Gastrocnemius medialis (tissue), 4 donors: ENCODE measurements at regions not wholly inside any gene's neighbourhood (a gene's known extent, or its start where the extent isn't known, plus 50 kb on each side); places are given as distances from the start of the nearest gene placed in this dataset.
"Not testable (repeated sequence)": the region's sequence is repeated elsewhere in the genome, so short reads cannot be mapped to it uniquely, and the experiment has no call there.

ENCODE experiments used
- ATAC-seq, 2 donors: fragments of 150-250 bp; one replicate each; pipeline ENCODE4 v1.9.1; 2016
- DNase-seq, 2 donors: peaks; one replicate each; pipeline ENCODE4 v3.0.0-alpha.2; 2019
- H3K27ac ChIP-seq, 4 donors: fragments of 200-600 bp; sonication (generic); 1 replicate in 1 of 4; 2 replicates in 3 of 4; pipeline ENCODE4 v1.5.1; 2016 to 2018; ENCODE audit warnings: mild to moderate bottlenecking in 2 of 4, moderate library complexity in 1 of 4
- H3K27me3 ChIP-seq, 3 donors: fragments of 200-600 bp; sonication (generic) in 2 of 3; 1 replicate in 1 of 3; 2 replicates in 2 of 3; pipeline versions ENCODE4 v1.5.1 to v1.6.0; 2016 to 2019; ENCODE audit warnings: mild to moderate bottlenecking in 1 of 3, moderate library complexity in 1 of 3
- H3K36me3 ChIP-seq, 2 donors: fragments of 200-600 bp; sonication (generic) in 1 of 2; one replicate each; pipeline ENCODE4 v1.5.1; 2017 to 2018
- H3K4me1 ChIP-seq, 2 donors: fragments of 200-600 bp; sonication (generic) in 1 of 2; one replicate each; pipeline ENCODE4 v1.5.1; 2016 to 2017; ENCODE audit warnings: mild to moderate bottlenecking in 2 of 2
- H3K4me3 ChIP-seq, 4 donors: fragments of 200-600 bp; sonication (generic) in 3 of 4; 1 replicate in 1 of 4; 2 replicates in 3 of 4; pipeline ENCODE4 v1.5.1; 2016 to 2019; ENCODE audit warnings: mild to moderate bottlenecking in 2 of 4
- H3K9me3 ChIP-seq, 3 donors: fragments of 200-600 bp; sonication (generic) in 2 of 3; 1 replicate in 1 of 3; 2 replicates in 2 of 3; pipeline ENCODE4 v1.5.1; 2016 to 2019
- POLR2A ChIP-seq, 2 donors: fragments of 450-650 bp; IDR thresholded peaks; one replicate each; pipeline ENCODE4 v1.6.1; 2017; ENCODE audit warnings: antibody characterized with exemption in 2 of 2, mild to moderate bottlenecking in 2 of 2, moderate library complexity in 2 of 2
- in situ Hi-C, 4 donors: fragments of 200-750 bp; cut with MboI; loops; one replicate each; pipeline versions ENCODE4 v1.15.0 to v1.8.0; 2017; ENCODE audit warnings: low sequenced_read_pairs in 4 of 4
- intact Hi-C: fragments of 100-400 bp; cut with DNase I; formaldehyde crosslinking; loops from one replicate; pipeline ENCODE4 v1.15.1; 2023; ENCODE audit warnings: low total_unique reads
- TF ChIP-seq, protein P1 (sequence below), 5 experiments: fragments of 450-650 bp in 3 of 5; fragments of 200-600 bp in 2 of 5; sonication (generic) in 2 of 5; IDR thresholded peaks in 4 of 5; conservative IDR thresholded peaks in 1 of 5; 1 replicate in 4 of 5; 2 replicates in 1 of 5; pipeline ENCODE4 v1.5.1; 2016 to 2019; ENCODE audit warnings: antibody characterized with exemption in 5 of 5, mild to moderate bottlenecking in 3 of 5, moderate library complexity in 3 of 5

DNA sequence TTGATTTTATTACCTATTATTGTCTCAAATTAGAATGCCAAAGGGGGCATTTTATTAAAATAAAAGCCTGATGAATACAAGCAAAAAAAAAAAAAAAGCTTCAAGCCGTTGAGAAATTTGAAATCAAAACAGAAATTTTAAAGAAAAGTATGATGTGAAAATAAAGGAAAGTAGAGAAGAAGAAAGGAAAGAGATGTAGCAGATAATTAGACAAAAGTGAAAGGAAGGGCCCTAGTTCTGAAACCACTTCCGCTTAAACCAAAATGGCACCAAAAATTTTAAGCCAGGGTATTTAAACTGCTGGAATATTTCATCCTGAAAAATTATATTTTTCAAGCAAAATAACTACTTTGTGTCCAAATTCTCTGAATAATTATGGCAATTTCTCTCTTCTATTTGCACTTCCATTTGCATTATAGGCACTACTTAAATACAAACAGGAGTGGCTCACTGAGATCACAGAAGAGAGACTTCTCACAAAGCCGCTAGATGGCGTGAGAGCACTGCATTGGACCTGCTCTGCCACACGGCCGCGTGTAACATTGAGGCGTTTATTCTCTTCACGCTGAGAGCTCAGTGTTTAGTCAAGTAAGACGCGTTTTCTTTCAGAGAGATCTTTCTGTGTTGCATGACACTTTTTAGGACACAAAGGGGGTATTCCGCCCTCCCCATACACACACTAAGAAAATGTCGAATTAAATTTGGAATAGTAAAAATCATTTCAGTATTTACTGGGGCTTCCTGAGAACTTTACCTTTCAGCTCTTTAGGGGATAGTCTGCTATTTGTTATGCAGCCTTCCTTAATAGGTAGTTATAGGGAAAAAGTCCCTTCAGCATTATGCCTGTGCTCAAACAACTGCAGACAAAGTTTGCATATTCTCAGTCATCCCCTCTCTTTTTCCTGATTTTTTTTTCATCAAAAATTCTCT lies 368.4 kb upstream of the CCNH start:
- in situ Hi-C loops, result loop anchor here in 3 of 4 donors (10.0 to 25.0 kb wide), 2 partner anchors 356 to 904 kb away; no protein-coding TSS in a partner anchor
- Histone ChIP-seq H3K4me1 (no peaks in the 10 kb centered on the region), H3K27me3 (peaks cover 0 to 23% (median 0%) of the 10 kb centered on the region in 3 donors), H3K9me3 (no peaks in the 10 kb centered on the region), H3K27ac (no peak overlapping the region), H3K36me3 (no peaks in the 10 kb centered on the region), H3K4me3 (no peak overlapping the region)
- TF ChIP-seq, protein P1, sequence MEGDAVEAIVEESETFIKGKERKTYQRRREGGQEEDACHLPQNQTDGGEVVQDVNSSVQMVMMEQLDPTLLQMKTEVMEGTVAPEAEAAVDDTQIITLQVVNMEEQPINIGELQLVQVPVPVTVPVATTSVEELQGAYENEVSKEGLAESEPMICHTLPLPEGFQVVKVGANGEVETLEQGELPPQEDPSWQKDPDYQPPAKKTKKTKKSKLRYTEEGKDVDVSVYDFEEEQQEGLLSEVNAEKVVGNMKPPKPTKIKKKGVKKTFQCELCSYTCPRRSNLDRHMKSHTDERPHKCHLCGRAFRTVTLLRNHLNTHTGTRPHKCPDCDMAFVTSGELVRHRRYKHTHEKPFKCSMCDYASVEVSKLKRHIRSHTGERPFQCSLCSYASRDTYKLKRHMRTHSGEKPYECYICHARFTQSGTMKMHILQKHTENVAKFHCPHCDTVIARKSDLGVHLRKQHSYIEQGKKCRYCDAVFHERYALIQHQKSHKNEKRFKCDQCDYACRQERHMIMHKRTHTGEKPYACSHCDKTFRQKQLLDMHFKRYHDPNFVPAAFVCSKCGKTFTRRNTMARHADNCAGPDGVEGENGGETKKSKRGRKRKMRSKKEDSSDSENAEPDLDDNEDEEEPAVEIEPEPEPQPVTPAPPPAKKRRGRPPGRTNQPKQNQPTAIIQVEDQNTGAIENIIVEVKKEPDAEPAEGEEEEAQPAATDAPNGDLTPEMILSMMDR (IDR thresholded peaks at IDR 0.05 in 4 of 5, conservative IDR thresholded peaks at IDR 0.05 in 1 of 5), result peak; percentile 70 to 94 (median 80)
- no peak for TF ChIP-seq POLR2A (IDR thresholded peaks at IDR 0.05)
- DNase-seq (peak; percentile 41 to 49), ATAC-seq (peak; percentile 91 to 99)
- intact Hi-C loops, result loop anchor here (1.0 to 10.0 kb wide), 3 partner anchors 364 to 910 kb away; no protein-coding TSS in a partner anchor

- TF ChIP-seq, protein P1 (IDR thresholded peaks at IDR 0.05 in 4 of 5, conservative IDR thresholded peaks at IDR 0.05 in 1 of 5), result no peak
- no peak for TF ChIP-seq POLR2A (IDR thresholded peaks at IDR 0.05)
- Histone ChIP-seq H3K4me1 (no peaks in the 10 kb centered on the region), H3K4me3 (no peak overlapping the region), H3K36me3 (no peaks in the 10 kb centered on the region), H3K27ac (no peak overlapping the region), H3K9me3 (no peaks in the 10 kb centered on the region), H3K27me3 (peaks cover 0 to 23% (median 0%) of the 10 kb centered on the region in 3 donors)
- ATAC-seq (no peak), DNase-seq (no peak)
- intact Hi-C loops (no loop called here), in situ Hi-C loops (loop anchor here in 3 of 4 donors (10.0 to 25.0 kb wide), 3 partner anchors 358 to 906 kb away; no protein-coding TSS in a partner anchor)
Measured at GRCh38 chr5:87778876-87779275, 366.1 kb upstream of the CCNH start.

GRCh38 chr5:87777877-87778276 lies 365.1 kb upstream of the CCNH start:
- DNase-seq (no peak), ATAC-seq (no peak)
- Histone ChIP-seq H3K27me3 (peaks cover 0 to 21% (median 0%) of the 10 kb centered on the region in 3 donors), H3K27ac (no peak overlapping the region), H3K36me3 (no peaks in the 10 kb centered on the region), H3K4me3 (no peak overlapping the region), H3K9me3 (no peaks in the 10 kb centered on the region), H3K4me1 (no peaks in the 10 kb centered on the region)
- in situ Hi-C loops (loop anchor here in 3 of 4 donors (10.0 to 25.0 kb wide), 3 partner anchors 359 to 907 kb away; no protein-coding TSS in a partner anchor), intact Hi-C loops (no loop called here)
- TF ChIP-seq, protein P1 (IDR thresholded peaks at IDR 0.05 in 4 of 5, conservative IDR thresholded peaks at IDR 0.05 in 1 of 5), result no peak
- TF ChIP-seq POLR2A (IDR thresholded peaks at IDR 0.05), result no peak

- H3K4me1 ChIP-seq, result no peaks in the 10 kb centered on the region
- DNase-seq, result no peak
- intact Hi-C loops, result no loop called here
- no peak overlapping the region for H3K27ac ChIP-seq
- H3K27me3 ChIP-seq, result peaks cover 0 to 14% (median 5%) of the 10 kb centered on the region in 3 donors
- ATAC-seq, result no peak
- in situ Hi-C loops, result loop anchor here in 3 of 4 donors (10.0 to 25.0 kb wide), 3 partner anchors 361 to 908 kb away; no protein-coding TSS in a partner anchor
- H3K36me3 ChIP-seq, result no peaks in the 10 kb centered on the region
- H3K9me3 ChIP-seq, result no peaks in the 10 kb centered on the region
- no peak overlapping the region for H3K4me3 ChIP-seq
- TF ChIP-seq, protein P1 (IDR thresholded peaks at IDR 0.05 in 4 of 5, conservative IDR thresholded peaks at IDR 0.05 in 1 of 5), result no peak
- no peak for TF ChIP-seq POLR2A (IDR thresholded peaks at IDR 0.05)
Measured at GRCh38 chr5:87776785-87777184, 364.1 kb upstream of the CCNH start.

DNA sequence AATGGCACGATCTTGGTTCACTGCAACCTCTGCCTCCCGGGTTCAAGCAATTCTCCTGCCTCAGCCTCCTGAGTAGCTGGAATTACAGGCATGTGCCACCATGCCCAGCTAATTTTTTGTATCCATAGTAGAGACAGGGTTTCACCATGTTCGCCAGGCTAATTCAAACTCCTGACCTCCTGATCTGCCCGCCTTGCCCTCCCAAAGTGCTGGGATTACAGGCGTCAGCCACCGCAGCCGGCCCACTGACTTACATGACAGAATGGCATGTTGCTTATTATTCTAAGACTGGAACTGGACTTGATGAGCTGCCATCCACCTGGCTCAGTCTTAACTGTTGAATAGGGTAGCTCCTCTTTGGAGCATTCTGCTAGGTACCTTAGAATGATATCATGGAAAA lies 363.6 kb upstream of the CCNH start:
- H3K27ac ChIP-seq, intact Hi-C loops, H3K4me1 ChIP-seq, ATAC-seq, DNase-seq, H3K36me3 ChIP-seq, H3K4me3 ChIP-seq, H3K9me3 ChIP-seq: not testable (repeated sequence)
- in situ Hi-C loops, result loop anchor here in 3 of 4 donors (10.0 to 25.0 kb wide), 3 partner anchors 361 to 908 kb away; no protein-coding TSS in a partner anchor
- H3K27me3 ChIP-seq, result peaks cover 0 to 14% (median 8%) of the 10 kb centered on the region in 3 donors
